OCI-LY7 (cell line): ENCODE measurements at regions not wholly inside any gene's neighbourhood (a gene's known extent, or its start where the extent isn't known, plus 50 kb on each side); places are given as distances from the start of the nearest gene placed in this dataset.

Experiments used
- CTCF ChIP-seq: fragments of 200-600 bp; sonication (generic); conservative IDR thresholded peaks from 2 replicates; pipeline ENCODE4 v1.5.1; 2014; ENCODE audit warnings: mild to moderate bottlenecking, antibody characterized with exemption, low read length, moderate library complexity, mixed read lengths
- EZH2phosphoT487 ChIP-seq: fragments of 200-600 bp; sonication (generic); IDR thresholded peaks from 2 replicates; pipeline ENCODE4 v1.6.1; 2018; ENCODE audit warnings: low read depth, borderline replicate concordance, mild to moderate bottlenecking, mixed run types, antibody characterized with exemption, low read length, moderate library complexity, mixed read lengths

GRCh38 chr20:29756664-29757063 is 1500.8 kb upstream of the DEFB115 start:
- TF ChIP-seq CTCF (no peak), EZH2phosphoT487 (no peak)
